ENCODE measurements at regions not wholly inside any gene's neighbourhood (a gene's known extent, or its start where the extent isn't known, plus 50 kb on each side); places are given as distances from the start of the nearest gene placed in this dataset.

- POLR2A ChIA-PET, result no interaction called here
- CTCF ChIA-PET, result no interaction called here
- DNase-seq (no peak), ATAC-seq (ENCODE audit: low read depth) (no peak)
- H3K4me3 Mint-ChIP-seq, result no peak overlapping the region
- H3K9me3 Mint-ChIP-seq, result no peaks in the 10 kb centered on the region
- no peaks in the 10 kb centered on the region for H3K27me3 Mint-ChIP-seq
- no peak for TF ChIP-seq CTCF (IDR thresholded peaks at IDR 0.05)
- H3K36me3 Mint-ChIP-seq (ENCODE audit: low read depth), result no peaks in the 10 kb centered on the region
- no peak overlapping the region for H3K27ac Mint-ChIP-seq
- no peaks in the 10 kb centered on the region for H3K4me1 Mint-ChIP-seq
- intact Hi-C loops (cut with micrococcal nuclease), result no loop called here
These were observed 62.0 kb upstream of the SCIN start for GRCh38 chr7:12508554-12508953.

DNA sequence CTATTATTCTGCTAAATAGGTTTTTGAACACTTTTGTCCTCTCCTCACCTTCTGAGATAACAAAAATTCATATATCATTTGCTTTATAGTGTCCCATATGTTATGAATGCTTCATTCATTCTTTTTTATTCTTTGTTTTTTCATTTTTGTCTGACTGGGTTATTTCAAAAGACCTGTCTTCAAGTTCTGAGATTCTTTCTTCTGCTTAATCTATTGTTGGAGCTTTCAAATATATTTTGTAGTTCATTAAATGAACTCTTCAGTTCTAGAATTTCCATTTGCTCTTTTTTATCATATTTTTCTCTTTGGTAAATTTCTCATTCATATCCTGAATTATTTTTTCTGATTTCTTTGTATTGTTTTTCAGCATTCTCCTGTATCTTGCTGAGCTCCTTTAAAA lies 53.1 kb upstream of the SCIN start:
- no peak for TF ChIP-seq CTCF (IDR thresholded peaks at IDR 0.05)
- DNase-seq, result no peak
- Mint-ChIP-seq H3K36me3 (ENCODE audit: low read depth) (no peaks in the 10 kb centered on the region), H3K27ac (no peak overlapping the region), H3K4me3 (no peak overlapping the region), H3K9me3 (peaks cover 7% of the 10 kb centered on the region), H3K4me1 (no peaks in the 10 kb centered on the region), H3K27me3 (peaks cover 2% of the 10 kb centered on the region)
- ChIA-PET POLR2A (no interaction called here), CTCF (no interaction called here)
- ATAC-seq (ENCODE audit: low read depth), result no peak
- intact Hi-C loops (cut with micrococcal nuclease), result no loop called here

DNA sequence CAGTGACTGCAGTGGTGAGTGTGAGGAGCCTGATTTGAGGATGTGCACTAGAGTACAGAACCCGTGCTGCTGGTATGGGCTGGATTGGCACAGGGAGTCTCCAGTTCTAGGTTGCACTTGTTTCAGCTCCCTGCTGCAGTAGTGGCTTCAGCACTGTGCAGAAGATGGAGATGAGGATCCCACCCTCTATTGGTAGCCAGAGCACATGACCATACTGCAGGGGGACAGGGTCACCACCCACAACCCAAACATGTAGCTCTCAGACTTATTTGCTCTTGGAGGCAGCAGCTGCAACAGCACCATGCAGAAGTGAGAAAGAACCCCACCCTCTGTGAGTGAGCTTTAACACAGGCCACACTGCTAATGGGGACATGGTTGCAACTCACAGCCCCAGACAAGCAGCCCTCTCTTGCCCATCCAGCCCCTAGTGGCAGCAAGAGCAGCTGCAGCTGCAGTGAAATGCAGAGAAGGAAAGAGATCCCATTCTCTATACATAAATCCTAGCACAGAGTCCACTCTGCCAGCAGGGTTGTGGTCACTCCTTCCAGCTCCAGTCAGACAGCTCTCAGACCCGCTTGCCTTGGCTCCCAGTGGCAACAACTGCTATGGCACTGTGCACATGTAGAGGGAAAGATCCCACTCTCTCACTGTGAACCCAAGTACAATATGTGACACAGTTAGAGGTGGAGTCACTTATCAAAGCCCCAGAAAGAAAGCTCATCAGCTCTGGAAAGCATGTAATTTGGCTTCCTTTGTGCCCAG lies 51.4 kb upstream of the SCIN start:
- H3K4me1 Mint-ChIP-seq, result no peaks in the 10 kb centered on the region
- DNase-seq, result no peak
- no peaks in the 10 kb centered on the region for H3K36me3 Mint-ChIP-seq (ENCODE audit: low read depth)
- no peak overlapping the region for H3K4me3 Mint-ChIP-seq
- ChIA-PET POLR2A (no interaction called here), CTCF (no interaction called here)
- no peak overlapping the region for H3K27ac Mint-ChIP-seq
- peaks cover 6% of the 10 kb centered on the region for H3K27me3 Mint-ChIP-seq
- no peak for ATAC-seq (ENCODE audit: low read depth)
- intact Hi-C loops (cut with micrococcal nuclease), result no loop called here
- H3K9me3 Mint-ChIP-seq, result peaks cover 7% of the 10 kb centered on the region
- no peak for TF ChIP-seq CTCF (IDR thresholded peaks at IDR 0.05)

- TF ChIP-seq CTCF (IDR thresholded peaks at IDR 0.05), result no peak
- peaks cover 6% of the 10 kb centered on the region for H3K27me3 Mint-ChIP-seq
- no peaks in the 10 kb centered on the region for H3K36me3 Mint-ChIP-seq (ENCODE audit: low read depth)
- H3K4me3 Mint-ChIP-seq, result no peak overlapping the region
- intact Hi-C loops (cut with micrococcal nuclease), result loop anchor here (5.0 kb wide), 1 partner anchor 103 kb away; no protein-coding TSS in a partner anchor
- POLR2A ChIA-PET, result no interaction called here
- peaks cover 7% of the 10 kb centered on the region for H3K9me3 Mint-ChIP-seq
- ATAC-seq (ENCODE audit: low read depth), result no peak
- DNase-seq, result no peak
- H3K27ac Mint-ChIP-seq, result no peak overlapping the region
- no peaks in the 10 kb centered on the region for H3K4me1 Mint-ChIP-seq
- CTCF ChIA-PET, result no interaction called here
These were observed 50.9 kb upstream of the SCIN start for GRCh38 chr7:12519682-12520009.
